Activated T-cell treated with anti-CD3 and anti-CD28 coated beads for 4 hours (primary cell): ENCODE measurements at regions not wholly inside any gene's neighbourhood (a gene's known extent, or its start where the extent isn't known, plus 50 kb on each side); places are given as distances from the start of the nearest gene placed in this dataset.

Experiments used
- DNase-seq: peaks from one replicate; pipeline ENCODE4 v3.0.0-alpha.2; 2020

- DNase-seq = no peak
These were observed 196.8 kb upstream of the CYRIA start for GRCh38 chr2:16862471-16862870.

DNA sequence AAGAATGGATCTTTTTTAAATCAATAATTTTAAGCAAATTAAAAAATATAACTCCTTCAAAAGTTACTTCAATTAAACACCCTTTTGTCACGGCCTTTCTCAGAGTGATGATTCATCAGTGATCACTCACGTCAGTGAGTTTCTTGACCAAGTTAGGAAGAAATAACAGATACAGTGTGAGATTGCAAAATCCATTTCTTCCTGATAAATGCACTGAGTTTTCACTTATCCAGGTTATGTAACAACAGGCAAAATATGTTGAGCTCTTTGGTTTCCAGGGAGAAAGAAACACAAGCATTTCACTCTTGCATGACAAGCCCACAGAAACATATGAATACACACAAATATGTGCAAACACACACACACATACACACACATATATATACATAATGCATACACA lies 195.9 kb upstream of the CYRIA start:
- DNase-seq = no peak

- DNase-seq = no peak
These were observed 195.5 kb upstream of the CYRIA start for GRCh38 chr2:16861111-16861510.

DNA sequence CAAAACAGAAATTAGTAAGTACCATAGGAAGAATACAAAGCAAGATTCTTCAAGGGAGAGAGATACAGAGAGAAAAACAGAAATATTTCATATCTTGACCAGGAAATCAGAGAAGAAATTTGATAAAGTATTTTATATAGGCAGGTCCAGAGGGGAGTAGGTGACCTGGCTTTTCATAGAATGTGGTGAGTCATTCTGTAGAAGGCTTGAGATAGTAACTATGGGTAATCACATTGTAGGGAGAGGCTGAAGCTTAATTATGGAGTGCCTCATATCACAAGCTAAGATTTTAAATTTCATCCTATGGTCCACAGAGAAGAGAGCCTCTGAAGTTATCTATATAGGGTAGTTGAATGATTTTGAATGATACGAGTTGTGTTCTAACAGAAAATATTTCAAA lies 195.0 kb upstream of the CYRIA start:
- DNase-seq = no peak

GRCh38 chr2:16855183-16855582 lies 189.5 kb upstream of the CYRIA start:
- no peak for DNase-seq

GRCh38 chr2:16853088-16853487 lies 187.5 kb upstream of the CYRIA start:
- DNase-seq = no peak

- no peak for DNase-seq
These were observed 187.0 kb upstream of the CYRIA start for GRCh38 chr2:16852651-16853050.

DNA sequence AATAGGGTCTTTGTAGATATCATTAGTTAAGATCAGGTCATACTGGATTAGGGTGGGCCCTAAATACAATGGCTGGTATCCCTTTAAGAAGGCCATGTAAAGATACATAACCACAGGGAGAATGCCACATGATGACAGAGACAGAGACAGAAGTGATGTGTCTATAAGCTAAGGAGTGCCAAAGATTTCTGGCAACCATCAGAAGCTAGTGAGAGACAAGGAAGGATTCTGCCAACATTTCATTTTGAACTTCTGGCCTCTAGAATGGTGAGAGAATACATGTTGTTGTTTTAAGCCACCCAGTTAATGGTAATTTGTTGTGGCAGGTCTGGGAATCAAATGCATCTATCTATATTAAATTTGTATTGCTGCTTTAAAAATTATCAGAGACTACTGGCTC lies 185.5 kb upstream of the CYRIA start:
- no peak for DNase-seq

- DNase-seq = no peak
These were observed 175.0 kb upstream of the CYRIA start for GRCh38 chr2:16840496-16841172.

DNA sequence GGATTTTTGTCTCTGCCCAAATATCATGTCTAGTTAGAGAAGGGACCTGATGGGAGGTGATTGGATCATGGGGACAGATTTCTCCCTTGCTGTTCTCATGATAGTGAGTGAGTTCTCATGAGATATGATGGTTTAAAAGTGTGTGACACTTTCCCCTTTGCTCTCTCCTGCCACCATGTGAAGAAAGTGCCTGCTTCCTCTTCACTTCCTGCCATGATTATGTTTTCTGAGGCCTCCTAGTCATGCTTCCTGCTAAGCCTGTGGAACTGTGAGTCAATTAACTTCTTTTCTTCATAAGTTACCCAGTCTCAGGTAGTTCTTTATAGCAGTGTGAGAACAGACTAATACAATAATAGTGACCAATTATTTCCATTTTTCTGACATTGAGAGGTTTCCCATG lies 167.3 kb upstream of the CYRIA start:
- DNase-seq = no peak

DNA sequence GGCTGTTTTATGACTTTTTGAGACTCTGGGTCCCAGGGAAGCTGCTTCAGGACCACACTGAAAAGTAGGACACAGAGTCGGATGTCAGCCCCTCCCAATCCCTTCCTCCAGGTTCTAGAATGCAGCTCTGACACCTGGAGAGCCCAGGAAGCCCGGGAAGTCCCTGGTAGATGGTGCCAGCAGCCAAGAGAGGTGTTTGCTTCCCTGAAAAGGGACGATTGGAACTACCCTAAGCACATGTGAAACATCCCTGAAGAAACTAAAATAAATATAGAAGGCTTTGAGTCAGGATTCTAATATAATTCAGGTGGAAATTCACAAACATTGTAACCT lies 163.2 kb upstream of the CYRIA start:
- no peak for DNase-seq

- DNase-seq = no peak
These were observed 162.6 kb upstream of the CYRIA start for GRCh38 chr2:16828044-16828827.

DNA sequence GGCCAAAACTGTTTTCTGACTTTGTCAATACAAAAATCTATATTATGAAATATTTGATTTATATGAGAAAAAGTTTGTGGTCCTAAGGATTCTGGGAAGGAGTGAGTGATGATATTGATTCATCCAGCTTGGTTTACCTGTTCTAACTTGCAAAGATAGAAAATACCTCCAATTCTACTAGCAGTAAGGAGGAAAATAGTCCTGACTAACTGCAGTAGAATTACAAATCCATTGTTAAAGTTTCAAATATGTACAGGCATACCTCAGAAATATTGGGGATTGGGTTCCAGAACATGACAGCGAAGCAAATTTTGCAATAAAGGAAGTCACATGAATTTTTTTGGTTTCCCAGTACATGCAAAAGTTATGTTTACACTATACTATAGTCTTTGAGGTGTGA lies 158.8 kb upstream of the CYRIA start:
- DNase-seq = no peak

DNA sequence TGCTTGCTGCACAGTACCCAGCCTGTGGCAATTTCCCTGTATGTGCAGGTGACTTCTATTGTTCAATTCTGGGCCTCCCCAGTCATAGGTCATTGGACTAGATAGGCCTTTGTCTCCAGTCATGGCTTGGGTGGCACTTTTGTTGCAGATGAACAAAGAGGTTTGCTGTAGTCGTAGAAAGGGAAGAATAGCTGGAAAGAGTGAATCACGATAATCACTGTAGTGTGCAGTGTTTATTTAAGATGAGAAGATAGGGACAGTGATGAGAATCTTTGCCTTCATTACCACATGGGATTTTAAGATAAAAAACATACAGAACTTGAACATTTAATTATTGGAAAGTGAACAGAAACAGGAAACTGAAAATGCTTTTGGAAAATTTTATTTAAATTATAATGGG lies 156.1 kb upstream of the CYRIA start:
- no peak for DNase-seq

GRCh38 chr2:16818203-16818556 lies 152.5 kb upstream of the CYRIA start:
- no peak for DNase-seq

GRCh38 chr2:16817305-16818202 lies 151.9 kb upstream of the CYRIA start:
- DNase-seq = no peak

GRCh38 chr2:16816522-16816921 lies 150.9 kb upstream of the CYRIA start:
- DNase-seq = no peak

GRCh38 chr2:16816016-16816415 lies 150.4 kb upstream of the CYRIA start:
- no peak for DNase-seq

- DNase-seq = no peak
These were observed 148.0 kb upstream of the CYRIA start for GRCh38 chr2:16813593-16813992.

DNA sequence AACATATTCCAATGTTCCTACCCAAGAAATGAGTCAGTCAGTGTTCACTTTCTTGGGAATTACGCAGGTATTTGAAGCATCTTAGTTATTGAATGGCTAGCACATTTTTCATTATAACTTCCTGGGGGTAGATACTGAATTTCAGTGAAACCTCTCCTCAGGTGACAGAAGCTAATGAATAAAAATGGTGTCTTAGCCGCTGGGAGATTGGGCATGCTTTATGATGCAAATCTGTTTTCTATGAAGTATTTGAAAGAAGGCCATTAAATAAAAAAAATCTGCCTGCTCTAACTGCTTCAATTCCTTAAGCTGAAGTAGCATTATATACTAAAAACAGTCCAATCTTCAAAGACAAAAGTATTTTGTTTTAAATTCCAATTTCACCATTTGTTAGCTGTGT lies 132.8 kb upstream of the CYRIA start:
- DNase-seq = no peak

GRCh38 chr2:16791496-16791895 lies 125.9 kb upstream of the CYRIA start:
- DNase-seq = no peak

DNA sequence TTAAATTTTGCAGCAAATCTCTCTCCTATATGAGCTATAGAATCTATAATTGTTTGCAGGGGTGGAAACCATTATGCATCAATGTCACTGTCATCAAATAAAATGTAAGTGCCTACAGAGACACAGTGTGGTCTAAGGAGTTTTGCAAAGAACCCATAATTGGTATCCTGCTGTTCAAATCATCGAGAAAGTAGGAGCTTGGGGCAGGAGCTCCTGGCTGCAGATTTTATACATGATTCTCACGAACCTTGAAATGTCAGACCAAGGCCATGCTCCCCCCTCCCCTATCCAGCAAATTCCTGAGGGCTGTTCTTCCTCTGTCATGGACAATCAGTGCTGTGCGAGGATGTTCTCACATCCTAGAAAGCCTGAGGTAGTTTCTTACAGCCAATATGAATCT lies 119.5 kb upstream of the CYRIA start:
- no peak for DNase-seq

DNA sequence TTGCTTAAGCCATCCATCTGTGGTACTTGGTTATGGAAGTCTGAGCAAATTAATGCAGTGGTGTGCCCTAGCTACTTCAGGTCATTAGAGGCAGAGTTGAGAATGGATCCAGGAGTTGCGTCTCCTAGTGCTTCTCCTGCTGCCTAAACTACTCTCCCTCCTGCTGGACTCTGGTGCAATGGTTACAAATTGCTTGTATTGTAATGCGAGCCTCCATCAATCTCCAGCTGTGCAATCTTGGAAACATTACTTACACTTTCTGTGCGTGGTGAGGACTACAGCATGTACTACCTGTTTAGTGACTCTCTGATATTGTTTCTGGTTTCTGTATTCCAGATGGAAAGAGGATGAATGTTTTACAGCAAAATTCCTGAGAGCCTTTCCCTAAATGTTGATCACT lies 119.0 kb upstream of the CYRIA start:
- DNase-seq = no peak
